HEK293 (cell line): ENCODE measurements at regions not wholly inside any gene's neighbourhood (a gene's known extent, or its start where the extent isn't known, plus 50 kb on each side); places are given as distances from the start of the nearest gene placed in this dataset.

Experiments used
- BCL6B ChIP-seq: fragments of 450-650 bp; formaldehyde crosslinking; IDR thresholded peaks from 2 replicates; pipeline ENCODE4 v1.5.1; 2017; ENCODE audit warnings: missing biosample characterization, missing genetic modification characterization
- CTCF ChIP-seq: fragments of 450-650 bp; formaldehyde crosslinking; IDR thresholded peaks from 2 replicates; pipeline ENCODE4 v1.5.1; 2016; ENCODE audit warnings: missing biosample characterization, missing genetic modification characterization
- PBX3 ChIP-seq: sonication (generic); formaldehyde crosslinking; IDR thresholded peaks from 2 replicates; pipeline ENCODE4 v1.8.1; 2022; ENCODE audit warnings: mild to moderate bottlenecking, moderate library complexity, missing genetic modification reagents
- TSHZ1 ChIP-seq: fragments of 450-650 bp; formaldehyde crosslinking; IDR thresholded peaks from 2 replicates; pipeline ENCODE4 v1.5.1; 2016; ENCODE audit warnings: missing biosample characterization, missing genetic modification characterization, borderline replicate concordance
- YY1 ChIP-seq: fragments of 450-650 bp; formaldehyde crosslinking; IDR thresholded peaks from 2 replicates; pipeline ENCODE4 v1.5.1; 2018; ENCODE audit warnings: missing biosample characterization, missing genetic modification characterization
- ZBTB10 ChIP-seq: fragments of 450-650 bp; formaldehyde crosslinking; IDR thresholded peaks from 2 replicates; pipeline ENCODE4 v1.5.1; 2016; ENCODE audit warnings: missing biosample characterization, missing genetic modification characterization
- ZBTB49 ChIP-seq: fragments of 450-650 bp; formaldehyde crosslinking; IDR thresholded peaks from 2 replicates; pipeline ENCODE4 v1.5.1; 2016; ENCODE audit warnings: missing biosample characterization, missing genetic modification characterization, low read depth
- ZBTB8A ChIP-seq: fragments of 450-650 bp; formaldehyde crosslinking; IDR thresholded peaks from 2 replicates; pipeline ENCODE4 v1.5.1; 2016; ENCODE audit warnings: missing biosample characterization, missing genetic modification characterization
- ZFP41 ChIP-seq: fragments of 450-650 bp; formaldehyde crosslinking; IDR thresholded peaks from 2 replicates; pipeline ENCODE4 v1.5.1; 2016; ENCODE audit warnings: missing biosample characterization, missing genetic modification characterization, borderline replicate concordance
- ZIC2 ChIP-seq: fragments of 450-650 bp; formaldehyde crosslinking; IDR thresholded peaks from 2 replicates; pipeline ENCODE4 v1.5.1; 2016; ENCODE audit warnings: missing biosample characterization, missing genetic modification characterization
- ZNF112 ChIP-seq: fragments of 450-650 bp; formaldehyde crosslinking; IDR thresholded peaks from 2 replicates; pipeline ENCODE4 v1.5.0; 2017; ENCODE audit warnings: missing biosample characterization, missing genetic modification characterization
- ZNF18 ChIP-seq: fragments of 450-650 bp; formaldehyde crosslinking; IDR thresholded peaks from 2 replicates; pipeline ENCODE4 v1.5.1; 2016; ENCODE audit warnings: missing biosample characterization, missing genetic modification characterization
- ZNF521 ChIP-seq: fragments of 450-650 bp; formaldehyde crosslinking; IDR thresholded peaks from 2 replicates; pipeline ENCODE4 v1.5.1; 2017; ENCODE audit warnings: missing biosample characterization, mild to moderate bottlenecking, missing genetic modification characterization
- ZNF76 ChIP-seq: fragments of 450-650 bp; formaldehyde crosslinking; IDR thresholded peaks from 2 replicates; pipeline ENCODE4; 2016; ENCODE audit warnings: low read depth, missing biosample characterization, missing genetic modification characterization, borderline replicate concordance

GRCh38 chr6:163814494-163815364 lies 400.2 kb downstream of the QKI start:
- no peak for TF ChIP-seq CTCF
- TF ChIP-seq ZBTB10 (tag by site-specific recombination): no peak
- no peak for TF ChIP-seq ZFP41 (tag by site-specific recombination)
- TF ChIP-seq ZIC2 (tag by site-specific recombination): no peak
- TF ChIP-seq BCL6B (tag by site-specific recombination): no peak
- TF ChIP-seq PBX3: no peak
- TF ChIP-seq ZBTB49 (tag by site-specific recombination): no peak
- no peak for TF ChIP-seq YY1 (tag by site-specific recombination)
- TF ChIP-seq ZNF18: no peak
- TF ChIP-seq ZBTB8A (tag by site-specific recombination): no peak
- TF ChIP-seq ZNF112 (tag by site-specific recombination): no peak
- no peak for TF ChIP-seq ZNF76 (tag by site-specific recombination)
- no peak for TF ChIP-seq TSHZ1 (tag by site-specific recombination)
- no peak for TF ChIP-seq ZNF521 (tag by site-specific recombination)
